ENCODE measurements at regions not wholly inside any gene's neighbourhood (a gene's known extent, or its start where the extent isn't known, plus 50 kb on each side); places are given as distances from the start of the nearest gene placed in this dataset.
"Not testable (repeated sequence)": the region's sequence is repeated elsewhere in the genome, so short reads cannot be mapped to it uniquely, and the experiment has no call there.

DNA sequence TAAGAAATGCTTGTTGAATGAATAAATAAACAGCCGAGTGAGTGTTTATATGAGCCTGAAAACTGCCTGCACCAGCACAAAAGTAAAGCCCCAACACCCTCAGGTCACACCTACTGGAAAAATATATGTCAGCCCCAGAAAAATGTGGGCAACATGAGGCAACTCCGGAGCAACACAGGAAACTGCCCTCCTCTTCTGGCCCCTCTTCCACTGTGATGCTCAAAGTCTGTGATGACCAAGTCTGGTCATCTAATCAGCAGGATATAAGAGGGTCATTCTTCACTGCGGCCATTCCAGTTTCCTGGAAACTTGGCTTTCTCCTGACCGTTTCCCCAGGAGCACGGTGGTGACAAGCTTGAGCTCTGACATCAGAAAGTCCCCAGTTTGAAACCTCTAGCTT lies 159.6 kb upstream of the PZP start:
- DNase-seq (ENCODE audit: low read depth in 2 of 2) = no peak

DNA sequence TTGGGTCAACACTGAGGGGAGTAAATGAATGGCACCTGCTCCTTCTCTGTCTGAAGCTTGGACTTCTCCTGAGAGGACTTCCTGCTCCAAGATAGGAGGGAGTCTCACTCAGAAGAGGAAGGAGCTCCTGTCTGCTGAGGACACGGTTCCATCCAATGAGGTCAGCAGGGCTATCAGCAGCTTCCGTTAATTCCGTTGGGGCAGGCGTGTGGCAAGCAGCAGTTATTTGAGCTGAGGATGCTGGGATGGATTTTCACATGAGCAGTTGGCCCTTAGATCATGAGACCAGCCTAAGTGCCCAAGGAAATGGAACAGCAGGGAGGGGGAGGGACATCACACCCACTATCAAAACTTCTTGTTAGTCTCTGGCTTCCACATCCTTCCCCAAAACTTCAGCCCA lies 159.0 kb upstream of the PZP start:
- no peak for DNase-seq (ENCODE audit: low read depth in 2 of 2)

DNA sequence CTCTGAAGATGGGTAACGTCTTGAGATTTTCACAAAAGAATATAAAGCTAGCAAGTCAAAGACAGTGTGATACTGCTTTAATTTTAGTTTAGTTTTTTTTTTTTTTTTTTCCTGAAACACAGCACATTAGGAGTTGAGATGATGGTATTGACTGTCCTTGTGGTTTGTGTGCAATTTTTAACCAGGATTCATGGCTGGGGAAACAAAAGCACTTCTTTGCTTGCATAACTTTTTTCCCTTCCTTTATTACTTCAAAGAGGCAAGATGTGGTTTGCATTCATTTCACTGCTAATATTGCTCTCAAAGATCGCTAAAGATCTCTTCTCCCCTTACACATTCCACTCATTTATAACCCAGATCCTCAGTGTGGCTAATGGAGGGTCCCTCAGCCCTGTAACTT lies 157.1 kb upstream of the PZP start:
- peak in 1 of 2 experiments; percentile 12 for DNase-seq (ENCODE audit: low read depth in 2 of 2)

DNA sequence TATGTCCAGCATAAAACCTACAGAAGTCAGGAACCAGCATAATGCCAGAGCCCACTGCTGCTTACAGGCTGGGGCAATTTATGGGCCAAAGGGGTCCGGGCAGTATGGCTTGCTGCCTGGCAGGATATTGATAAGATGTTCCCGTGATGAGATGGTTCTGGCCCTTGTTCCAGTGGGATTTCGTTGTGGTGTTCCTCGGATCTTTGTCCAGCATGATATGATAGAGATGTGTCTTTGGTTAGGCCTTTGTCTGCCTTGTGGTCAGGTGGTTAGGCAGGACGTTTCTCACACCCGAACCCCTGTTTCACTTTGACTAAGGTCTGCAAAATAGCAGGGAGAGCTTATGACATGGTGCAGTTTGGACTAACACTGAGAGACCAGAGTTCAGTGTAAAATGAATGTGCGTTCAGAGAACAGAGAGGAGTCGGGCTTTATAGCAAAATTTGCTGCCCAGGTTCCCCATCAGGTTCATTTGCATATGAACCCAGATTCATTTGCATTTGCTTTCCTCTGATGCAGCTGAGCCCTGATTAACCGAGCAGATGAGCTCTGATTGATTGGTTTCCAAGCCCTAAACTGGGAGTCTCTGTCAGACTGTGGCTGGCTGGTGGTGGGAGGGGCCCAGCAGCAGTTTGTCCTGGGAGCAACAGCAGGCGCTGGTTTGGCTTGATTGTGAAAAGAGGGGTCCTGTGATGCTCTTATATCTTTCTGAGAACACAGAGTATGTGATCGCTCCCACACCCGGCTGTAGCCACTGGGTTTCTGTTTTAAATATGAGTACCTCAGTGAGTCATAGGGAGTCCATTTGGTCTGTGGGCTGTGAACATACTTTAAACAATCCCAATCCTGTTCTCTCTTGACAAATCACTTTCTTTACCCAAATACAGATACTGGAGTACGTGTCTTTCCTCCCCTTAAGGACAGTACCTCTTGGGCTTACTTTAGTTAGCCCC lies 156.3 kb upstream of the PZP start:
- DNase-seq (ENCODE audit: low read depth in 2 of 2) = peak; percentile 23 to 32

GRCh38 chr12:9363145-9363544 lies 154.9 kb upstream of the PZP start:
- no peak for DNase-seq (ENCODE audit: low read depth in 2 of 2)

- no peak for DNase-seq (ENCODE audit: low read depth in 2 of 2)
These were observed 153.7 kb upstream of the PZP start for GRCh38 chr12:9361879-9362326.

- not testable (repeated sequence) for DNase-seq (ENCODE audit: low read depth in 2 of 2)
These were observed 146.0 kb upstream of the PZP start for GRCh38 chr12:9354009-9354754.

DNA sequence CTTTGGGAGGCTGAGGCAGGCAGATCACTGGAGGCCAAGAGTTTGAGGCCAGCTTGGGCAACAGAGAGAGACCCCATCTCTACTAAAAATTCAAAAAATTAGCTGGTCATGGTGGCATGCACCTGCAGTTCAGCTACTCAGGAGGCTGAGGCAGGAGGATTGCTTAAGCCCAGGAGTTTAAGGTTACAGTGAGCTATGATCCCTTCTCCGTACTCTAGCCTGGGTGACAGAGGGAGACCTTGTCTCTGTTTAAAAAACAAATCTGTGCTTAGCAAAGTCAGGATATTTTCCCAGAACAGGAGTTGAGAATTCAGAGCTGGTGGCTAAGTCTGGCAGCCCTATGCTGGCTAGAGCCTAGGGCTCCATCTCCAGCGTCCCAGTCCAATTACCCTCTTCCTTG lies 142.9 kb upstream of the PZP start:
- DNase-seq (ENCODE audit: low read depth in 2 of 2) = no peak

DNA sequence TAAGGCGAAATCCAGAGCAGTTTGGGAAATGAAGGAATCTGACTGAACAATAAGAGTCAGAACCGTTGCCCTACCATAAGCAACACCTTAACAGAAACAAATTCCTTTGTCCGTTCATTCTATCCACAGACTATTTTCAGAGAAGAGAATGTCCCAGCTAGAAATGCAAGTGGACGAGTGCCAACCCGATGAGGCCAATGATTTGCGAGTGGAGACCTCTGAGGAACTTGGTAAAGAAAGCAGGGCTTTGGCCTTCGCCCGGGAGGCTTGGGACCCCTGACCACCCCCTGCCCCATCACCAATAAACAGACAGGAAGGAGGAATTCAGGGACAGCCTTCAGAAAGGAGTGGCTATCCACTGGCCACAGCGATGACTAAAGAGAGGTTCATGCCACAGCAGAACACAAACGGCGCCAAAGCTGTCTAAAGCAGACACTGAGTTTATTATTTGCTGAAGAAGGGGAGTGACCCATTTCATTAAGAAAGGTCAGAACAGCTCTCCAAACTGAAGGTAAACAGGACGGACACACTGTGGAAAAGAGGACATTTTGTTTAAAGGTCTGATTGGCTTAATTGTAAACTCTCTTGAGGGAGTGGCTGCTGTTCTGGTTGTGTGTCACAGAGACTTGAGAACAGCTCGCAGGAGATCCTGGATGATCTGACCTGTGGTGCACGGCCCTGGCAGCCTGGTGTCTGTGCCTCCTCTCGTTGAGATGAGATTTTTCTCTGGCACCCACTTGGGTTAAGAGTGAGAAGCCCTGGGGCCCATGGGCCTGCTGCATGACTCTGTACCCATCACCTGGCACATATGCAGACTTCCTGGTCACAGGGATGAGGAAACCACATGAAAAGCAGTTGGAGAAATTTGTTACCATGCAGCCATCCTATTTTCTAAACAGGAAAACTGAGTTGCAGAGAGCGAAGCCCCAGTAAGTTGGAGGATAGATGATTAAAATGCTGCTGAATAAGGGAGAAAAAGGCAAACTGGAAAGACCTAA lies 142.0 kb upstream of the PZP start:
- no peak for DNase-seq (ENCODE audit: low read depth in 2 of 2)

DNA sequence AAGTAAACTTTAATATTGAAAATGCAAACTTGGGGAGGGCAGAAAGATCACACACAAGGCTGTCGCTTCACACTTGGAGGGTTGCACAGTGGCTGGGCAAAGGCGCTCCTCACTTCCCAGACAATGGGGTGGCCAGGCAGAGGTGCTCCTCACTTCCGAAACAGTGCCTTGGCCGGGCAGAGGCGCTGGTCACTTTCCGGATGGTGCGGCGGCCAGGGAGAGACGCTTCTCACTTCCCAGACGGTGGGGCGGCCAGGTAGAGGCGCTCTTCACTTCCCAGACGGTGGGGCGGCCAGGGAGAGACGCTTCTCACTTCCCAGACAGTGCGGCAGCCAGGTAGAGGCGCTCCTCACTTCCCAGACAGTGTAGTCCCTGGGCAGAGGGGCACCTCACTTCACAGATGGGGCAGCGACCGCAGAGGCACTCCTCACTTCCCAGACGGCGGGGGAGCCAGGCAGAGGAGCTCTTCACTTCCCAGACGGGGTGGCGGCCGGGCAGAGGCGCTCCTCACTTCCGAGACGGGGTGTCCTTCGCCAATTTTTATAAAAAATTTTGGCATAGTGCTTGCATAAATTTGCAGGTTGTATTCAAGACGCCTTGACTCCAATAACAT lies 140.8 kb upstream of the PZP start:
- DNase-seq (ENCODE audit: low read depth in 2 of 2) = no peak

DNA sequence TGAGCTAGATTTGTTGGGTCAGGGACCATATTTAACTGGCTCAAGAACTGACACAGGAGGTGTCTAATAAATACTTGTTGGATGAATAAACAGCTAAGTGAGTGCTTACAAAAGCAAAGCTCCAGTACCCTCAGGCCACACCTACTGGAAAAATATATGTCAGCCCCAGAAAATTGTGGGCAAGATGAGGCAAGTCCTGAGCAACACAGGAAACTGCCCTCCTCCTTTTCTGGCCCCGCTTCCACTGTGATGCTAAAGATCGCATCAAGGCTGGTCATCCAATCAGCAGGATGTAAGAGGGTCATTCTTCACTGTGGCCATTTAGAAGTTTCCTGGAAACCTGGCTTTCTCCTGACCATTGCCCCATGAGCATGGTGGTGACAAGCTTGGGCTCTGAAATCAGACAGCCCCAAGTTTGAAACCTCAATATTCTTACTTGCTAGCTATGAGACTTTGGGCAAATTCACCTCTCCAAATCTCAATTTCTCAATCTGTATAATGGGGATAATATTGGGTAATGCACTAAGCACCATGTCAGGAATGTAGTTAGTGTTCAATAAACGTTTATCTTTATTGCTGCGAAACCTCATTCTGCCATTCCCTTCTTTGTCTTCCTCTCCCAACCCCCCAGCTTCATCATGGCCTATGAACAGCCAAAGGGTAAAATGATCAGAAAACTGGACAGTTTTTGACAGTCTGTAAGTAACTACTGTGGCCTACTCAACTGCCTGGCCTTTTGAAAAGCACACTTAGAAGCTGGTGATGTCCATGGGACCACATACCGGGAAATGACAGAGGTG lies 139.3 kb upstream of the PZP start:
- no peak for DNase-seq (ENCODE audit: low read depth in 2 of 2)

GRCh38 chr12:9346866-9347327 lies 138.7 kb upstream of the PZP start:
- no peak for DNase-seq (ENCODE audit: low read depth in 2 of 2)

DNA sequence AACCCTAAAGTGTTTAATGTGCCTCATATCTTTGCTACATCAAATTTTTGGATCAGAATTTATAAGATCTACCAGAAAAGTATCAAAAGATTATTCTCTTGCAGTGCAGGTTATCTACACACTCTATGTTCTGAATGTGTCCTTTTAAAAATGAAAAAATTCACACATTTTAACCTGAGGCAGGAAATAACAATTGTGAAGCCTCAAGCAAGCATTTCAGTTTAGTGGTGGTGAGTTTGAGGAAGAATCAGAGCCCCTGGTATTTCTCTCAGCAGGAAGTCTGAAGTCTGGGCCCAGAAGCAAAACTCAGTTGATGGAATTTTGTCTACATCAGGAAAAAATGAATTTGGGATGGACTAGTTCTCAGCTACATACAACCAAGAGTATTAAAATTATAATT lies 137.0 kb upstream of the PZP start:
- no peak for DNase-seq (ENCODE audit: low read depth in 2 of 2)

DNA sequence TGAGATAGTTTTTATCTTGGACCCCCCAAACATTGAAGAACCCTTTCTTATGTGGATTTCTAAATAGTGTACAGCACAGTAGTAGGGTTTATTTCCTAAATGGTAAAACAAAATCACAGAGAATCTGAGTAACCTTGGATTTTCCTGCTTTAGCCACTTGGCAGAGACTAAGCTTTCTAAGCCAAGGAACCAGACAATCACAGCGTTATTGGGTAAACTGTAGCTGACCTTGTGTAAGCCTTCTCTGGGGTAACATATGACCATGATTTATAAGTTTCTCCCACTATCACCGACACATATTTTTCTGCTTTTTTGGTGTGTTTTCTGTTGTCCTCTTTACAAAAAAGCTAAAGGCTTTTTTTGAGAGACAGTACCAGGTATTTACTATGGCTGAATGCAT lies 136.3 kb upstream of the PZP start:
- no peak for DNase-seq (ENCODE audit: low read depth in 2 of 2)

DNA sequence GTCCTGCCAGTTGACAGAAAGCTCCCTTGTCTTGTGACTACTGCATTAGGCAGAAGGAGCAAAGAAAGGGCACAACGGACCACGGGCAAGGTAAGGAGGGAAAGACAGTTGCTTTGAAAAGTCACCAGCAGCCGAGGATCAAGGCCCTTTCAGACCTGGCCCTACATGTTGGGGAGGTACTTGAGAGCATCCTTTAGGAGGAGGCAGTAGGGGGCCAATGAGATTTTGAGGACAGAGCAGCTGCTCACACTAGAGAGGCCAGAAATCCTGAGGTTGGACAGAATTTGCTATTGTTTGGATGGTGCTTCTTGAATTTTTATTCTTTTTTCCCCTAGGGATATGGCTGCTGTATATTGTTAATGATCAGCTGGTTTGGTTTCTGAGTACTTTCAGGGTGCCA lies 135.5 kb upstream of the PZP start:
- DNase-seq (ENCODE audit: low read depth in 2 of 2) = no peak

DNA sequence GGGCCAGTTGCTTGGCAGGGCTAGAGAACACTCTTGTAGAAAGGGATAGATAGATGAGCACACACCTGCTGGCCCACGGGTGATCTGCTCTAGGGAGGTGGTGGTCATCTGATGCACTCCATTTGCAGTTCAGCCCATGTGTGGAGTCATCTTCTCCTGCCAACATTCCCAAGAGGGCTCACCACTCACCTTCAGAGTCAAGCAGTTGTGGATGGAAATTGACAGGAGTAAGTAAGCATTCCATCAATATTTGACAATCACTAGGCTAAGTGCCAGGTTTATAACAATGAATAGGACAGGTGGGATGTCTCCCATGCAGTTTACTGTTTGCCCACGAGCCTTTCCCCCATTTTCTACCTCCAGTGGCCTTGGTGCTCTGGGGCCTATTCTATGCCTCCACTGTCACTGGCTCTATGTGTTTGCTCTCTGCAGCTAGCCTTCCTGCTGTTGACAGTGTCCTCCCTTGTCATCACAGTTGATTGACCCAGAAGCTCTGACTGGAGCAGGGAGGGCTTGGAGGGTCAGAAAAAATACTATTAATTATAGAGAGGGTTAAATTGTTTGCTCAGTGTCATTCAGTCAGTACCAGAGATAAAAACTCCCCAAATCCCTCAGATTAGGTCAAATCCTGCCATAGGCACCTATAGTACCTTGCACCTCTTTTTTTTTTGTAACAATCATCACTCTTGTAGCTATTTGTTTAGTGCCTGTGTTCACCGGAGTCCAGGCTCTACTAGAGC lies 134.6 kb upstream of the PZP start:
- no peak for DNase-seq (ENCODE audit: low read depth in 2 of 2)

DNA sequence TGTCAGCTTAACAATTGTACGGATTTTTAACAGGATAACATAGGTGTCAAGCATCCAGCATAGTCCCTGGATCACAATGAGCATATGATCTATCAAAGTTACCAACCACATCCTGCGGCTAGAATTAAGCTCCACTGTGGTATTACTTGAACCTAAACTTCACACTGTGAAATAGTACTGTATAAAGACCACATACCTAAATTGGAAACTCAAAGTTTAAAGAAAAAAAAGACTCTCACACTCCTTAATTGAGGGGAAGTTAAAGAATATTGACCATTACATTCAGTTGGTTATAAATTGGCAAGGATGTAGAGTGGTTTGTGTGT lies 133.0 kb upstream of the PZP start:
- no peak for DNase-seq (ENCODE audit: low read depth in 2 of 2)

- no peak for DNase-seq (ENCODE audit: low read depth in 2 of 2)
These were observed 132.4 kb upstream of the PZP start for GRCh38 chr12:9340422-9341259.

GRCh38 chr12:9337656-9338055 lies 129.5 kb upstream of the PZP start:
- DNase-seq (ENCODE audit: low read depth in 2 of 2) = no peak

All from fibroblast of skin of left biceps (primary cell).